HCT116 (cell line): ENCODE measurements at regions not wholly inside any gene's neighbourhood (a gene's known extent, or its start where the extent isn't known, plus 50 kb on each side); places are given as distances from the start of the nearest gene placed in this dataset.

ENCODE experiments used
- ATAC-seq: fragments of 200-7000 bp; cut with Tn5 transposase; 2 replicates; pipeline ENCODE4 v1.9.1; 2020; ENCODE audit warnings: mild to moderate bottlenecking, moderate library complexity
- BruUV-seq: library from RNA; stranded (reverse); fragments of 400-500 nt; replicated peaks from 2 replicates; lab custom pipeline; 2021; lab: Mats Ljungman, UMichigan
- CTCF ChIA-PET: fragments of 300-600 bp; sonication (Branson Sonifier 250); formaldehyde crosslinking; loops from one replicate; lab custom pipeline; 2021; ENCODE audit warnings: antibody characterized with exemption; lab: Charles Lee
- POLR2A ChIA-PET: fragments of 300-600, 350-600 bp; sonication (Branson Sonifier 250); formaldehyde crosslinking; loops from one replicate; lab custom pipeline; 2021; ENCODE audit warnings: antibody characterized with exemption; lab: Charles Lee
- RAD21 ChIA-PET, 2 experiments: fragments of 300-600 bp; sonication (Branson Sonifier 250); formaldehyde crosslinking; loops; one replicate each; lab custom pipeline; 2023; ENCODE audit warnings: low total read pairs in 2 of 2; ENCODE audit not compliant: uncharacterized antibody in 2 of 2, unreplicated experiment in 2 of 2, low non-redundant PET in 1 of 2; lab: Charles Lee
- DNase-seq: peaks from one replicate; pipeline ENCODE4 v3.0.0-alpha.2; 2010; ENCODE audit warnings: low read depth, low spot score
- H2AFZ ChIP-seq: fragments of 200-600 bp; shearing (Covaris generic), sonication (generic); 2 replicates; pipeline ENCODE4 v1.6.1; 2017; ENCODE audit warnings: low read depth, mixed run types, mixed read lengths, antibody characterized with exemption, low read length; ENCODE audit not compliant: poor library complexity, severe bottlenecking
- H3K27ac ChIP-seq: 2 replicates; pipeline ENCODE4 v1.5.1; 2012; ENCODE audit warnings: low read depth, low read length
- H3K27me3 ChIP-seq: fragments of 200-600 bp; sonication (generic); 2 replicates; pipeline ENCODE4 v1.6.1; 2016; ENCODE audit warnings: mixed run types, low read length, mixed read lengths; ENCODE audit not compliant: insufficient read depth
- H3K36me3 ChIP-seq, 2 experiments: fragments of 200-500 bp in 1 of 2; fragments of 200-600 bp in 1 of 2; sonication (Bioruptor generic) in 1 of 2; sonication (generic) in 1 of 2; 2 replicates each; pipeline versions ENCODE4 v1.5.1 to v1.6.1; 2014 to 2016; ENCODE audit warnings: low read length in 2 of 2, inconsistent platforms in 1 of 2, mixed read lengths in 1 of 2, mixed run types in 1 of 2; ENCODE audit not compliant: insufficient read depth in 2 of 2, control insufficient read depth in 1 of 2
- H3K4me1 ChIP-seq, 2 experiments: fragments of 200-600 bp in 1 of 2; sonication (generic) in 1 of 2; 2 replicates each; pipeline versions ENCODE4 v1.5.1 to v1.6.1; 2012 to 2017; ENCODE audit warnings: low read length in 2 of 2, inconsistent platforms in 1 of 2, mild to moderate bottlenecking in 1 of 2, mixed read lengths in 1 of 2, mixed run types in 1 of 2, moderate library complexity in 1 of 2; ENCODE audit not compliant: insufficient read depth in 2 of 2, control insufficient read depth in 1 of 2
- H3K4me2 ChIP-seq: fragments of 200-600 bp; sonication (generic); 2 replicates; pipeline ENCODE4 v1.6.1; 2017; ENCODE audit warnings: mixed run types, low read length, mixed read lengths
- H3K4me3 ChIP-seq, 2 experiments: fragments of 200-600 bp in 1 of 2; sonication (generic) in 1 of 2; replicated peaks in 1 of 2; 2 replicates each; pipeline ENCODE4 v1.5.1; 2011 to 2016; ENCODE audit warnings: low read length in 2 of 2, control low read depth in 1 of 2, low read depth in 1 of 2, mild to moderate bottlenecking in 1 of 2, mixed read lengths in 1 of 2, mixed run types in 1 of 2
- H3K79me2 ChIP-seq: fragments of 200-600 bp; sonication (generic); 2 replicates; pipeline ENCODE4 v1.6.1; 2017; ENCODE audit warnings: mild to moderate bottlenecking, mixed run types, low read length, moderate library complexity, mixed read lengths; ENCODE audit not compliant: insufficient read depth
- H3K9ac ChIP-seq: fragments of 200-600 bp; sonication (generic); 2 replicates; pipeline ENCODE4 v1.6.1; 2016; ENCODE audit warnings: low read length, mixed read lengths
- H3K9me2 ChIP-seq: fragments of 200-600 bp; sonication (generic), shearing (Covaris generic); 2 replicates; pipeline ENCODE4 v1.6.1; 2017; ENCODE audit warnings: mixed run types, mild to moderate bottlenecking, moderate library complexity; ENCODE audit not compliant: insufficient read depth
- H3K9me3 ChIP-seq, 2 experiments: fragments of 200-500 bp in 1 of 2; fragments of 200-600 bp in 1 of 2; sonication (Bioruptor generic) in 1 of 2; sonication (generic) in 1 of 2; 2 replicates each; pipeline ENCODE4 v1.6.1; 2014 to 2017; ENCODE audit warnings: low read length in 2 of 2, mixed read lengths in 2 of 2, inconsistent platforms in 1 of 2, low read depth in 1 of 2, mild to moderate bottlenecking in 1 of 2, mixed run types in 1 of 2, moderate library complexity in 1 of 2; ENCODE audit not compliant: control insufficient read depth in 1 of 2, insufficient read depth in 1 of 2
- H4K20me1 ChIP-seq: fragments of 200-600 bp; sonication (generic), shearing (Covaris generic); 2 replicates; pipeline ENCODE4 v1.6.1; 2017; ENCODE audit warnings: mixed run types, mild to moderate bottlenecking, moderate library complexity; ENCODE audit not compliant: insufficient read depth
- CBX3 ChIP-seq: IDR thresholded peaks from 2 replicates; pipeline ENCODE4 v1.6.1; 2012; ENCODE audit warnings: low read depth
- CEBPB ChIP-seq: IDR thresholded peaks from 2 replicates; pipeline ENCODE4 v1.6.1; 2012; ENCODE audit warnings: low read depth
- CTCF ChIP-seq, 3 experiments: fragments of 200-600 bp in 1 of 3; sonication (generic) in 1 of 3; IDR thresholded peaks in 2 of 3; conservative IDR thresholded peaks in 1 of 3; 2 replicates each; pipeline ENCODE4 v1.5.1; 2012 to 2017; ENCODE audit warnings: low read depth in 2 of 3, low read length in 2 of 3, antibody characterized with exemption in 1 of 3, borderline replicate concordance in 1 of 3, control low read depth in 1 of 3, mild to moderate bottlenecking in 1 of 3, mixed read lengths in 1 of 3, mixed run types in 1 of 3, moderate library complexity in 1 of 3; ENCODE audit not compliant: insufficient read depth in 1 of 3
- EGR1 ChIP-seq: IDR thresholded peaks from 2 replicates; pipeline ENCODE4 v1.6.1; 2012; ENCODE audit warnings: low read depth
- EZH2 ChIP-seq: fragments of 200-600 bp; sonication (generic); IDR thresholded peaks from 2 replicates; pipeline ENCODE4 v1.6.1; 2017; ENCODE audit warnings: antibody characterized with exemption, mixed run types
- EZH2phosphoT487 ChIP-seq: fragments of 200-600 bp; IDR thresholded peaks from 2 replicates; pipeline ENCODE4 v1.6.1; 2018; ENCODE audit warnings: antibody characterized with exemption, borderline replicate concordance
- FOSL1 ChIP-seq: IDR thresholded peaks from 2 replicates; pipeline ENCODE4 v1.6.1; 2012; ENCODE audit warnings: low read depth
- JUND ChIP-seq: IDR thresholded peaks from 2 replicates; pipeline ENCODE4 v1.6.1; 2012
- POLR2A ChIP-seq: IDR thresholded peaks from 2 replicates; pipeline ENCODE4 v1.7.0; 2011; ENCODE audit warnings: borderline replicate concordance; ENCODE audit not compliant: insufficient read depth, insufficient read length; ENCODE audit errors: extremely low read depth
- POLR2AphosphoS5 ChIP-seq: IDR thresholded peaks from 2 replicates; pipeline ENCODE4 v1.6.1; 2011; ENCODE audit warnings: mild to moderate bottlenecking, low read depth, low read length, moderate library complexity
- RAD21 ChIP-seq: IDR thresholded peaks from 2 replicates; pipeline ENCODE4 v1.6.1; 2012; ENCODE audit warnings: low read depth, mild to moderate bottlenecking
- SP1 ChIP-seq: IDR thresholded peaks from 2 replicates; pipeline ENCODE4 v1.6.1; 2012; ENCODE audit warnings: low read depth
- SRF ChIP-seq: IDR thresholded peaks from 2 replicates; pipeline ENCODE4 v1.6.1; 2012; ENCODE audit warnings: low read depth
- TCF7L2 ChIP-seq: IDR thresholded peaks from 2 replicates; pipeline ENCODE4 v1.7.0; 2011; ENCODE audit warnings: borderline replicate concordance, inconsistent platforms; ENCODE audit not compliant: insufficient read depth, insufficient read length; ENCODE audit errors: extremely low read depth
- ZFX ChIP-seq: fragments of 450-650 bp; IDR thresholded peaks from 2 replicates; pipeline ENCODE4 v1.6.1; 2017
- ZNF274 ChIP-seq: fragments of 200-500 bp; sonication (Bioruptor generic); IDR thresholded peaks from 2 replicates; pipeline ENCODE4 v1.6.1; 2014; ENCODE audit warnings: mild to moderate bottlenecking, low read depth, low read length, inconsistent platforms
- intact Hi-C: fragments of 100-400 bp; cut with micrococcal nuclease; formaldehyde crosslinking; loops from 2 replicates; pipeline ENCODE4 v1.10.0; 2022
- TF ChIP-seq, protein P1 (sequence below): IDR thresholded peaks from 2 replicates; pipeline ENCODE4 v1.6.1; 2012
- TF ChIP-seq, protein P2 (sequence below): IDR thresholded peaks from 2 replicates; pipeline ENCODE4 v1.6.1; 2012

GRCh38 chr20:51972056-51972455 is 169.7 kb upstream of the SALL4 start:
- ATAC-seq (no peak), DNase-seq (no peak)
- no peak overlapping the region for H3K4me3 ChIP-seq
- no peak overlapping the region for H3K4me2 ChIP-seq
- peaks cover 4 to 18% of the 10 kb centered on the region in 2 experiments; a peak in 3 of 4 replicates for H3K4me1 ChIP-seq
- POLR2A ChIA-PET = no interaction called here
- H3K36me3 ChIP-seq = no peaks in the 10 kb centered on the region
- TF ChIP-seq JUND (no peak), CEBPB (no peak), POLR2AphosphoS5 (no peak), CBX3 (no peak), ZFX (no peak), SP1 (no peak), EGR1 (no peak), EZH2phosphoT487 (no peak), POLR2A (no peak), SRF (no peak), RAD21 (no peak), EZH2 (no peak), CTCF (IDR thresholded peaks at IDR 0.05 in 2 of 3, conservative IDR thresholded peaks at IDR 0.05 in 1 of 3; ENCODE audit: borderline replicate concordance in 1 of 3, insufficient read depth in 1 of 3, low read depth in 2 of 3, low read length in 2 of 3) (no peak), TCF7L2 (no peak), ZNF274 (no peak), FOSL1 (no peak)
- TF ChIP-seq, protein P1, sequence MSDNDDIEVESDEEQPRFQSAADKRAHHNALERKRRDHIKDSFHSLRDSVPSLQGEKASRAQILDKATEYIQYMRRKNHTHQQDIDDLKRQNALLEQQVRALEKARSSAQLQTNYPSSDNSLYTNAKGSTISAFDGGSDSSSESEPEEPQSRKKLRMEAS = no peak
- TF ChIP-seq, protein P2, sequence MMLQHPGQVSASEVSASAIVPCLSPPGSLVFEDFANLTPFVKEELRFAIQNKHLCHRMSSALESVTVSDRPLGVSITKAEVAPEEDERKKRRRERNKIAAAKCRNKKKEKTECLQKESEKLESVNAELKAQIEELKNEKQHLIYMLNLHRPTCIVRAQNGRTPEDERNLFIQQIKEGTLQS = no peak
- intact Hi-C loops = no loop called here
- no peaks in the 10 kb centered on the region for H3K79me2 ChIP-seq
- no peak overlapping the region for H3K9ac ChIP-seq
- no peaks in the 10 kb centered on the region for H3K9me2 ChIP-seq
- no TSS peak for BruUV-seq
- no peaks in the 10 kb centered on the region for H3K9me3 ChIP-seq
- CTCF ChIA-PET = interaction anchor here (0.6 kb wide), 1 partner anchor 295 kb away, joined by 4 read pairs; no protein-coding TSS in a partner anchor
- RAD21 ChIA-PET = no interaction called here
- no peaks in the 10 kb centered on the region for H3K27me3 ChIP-seq
- H2AFZ ChIP-seq = no peak overlapping the region
- no peak overlapping the region for H3K27ac ChIP-seq
- no peaks in the 10 kb centered on the region for H4K20me1 ChIP-seq
